MM.1S (cell line): ENCODE measurements at regions not wholly inside any gene's neighbourhood (a gene's known extent, or its start where the extent isn't known, plus 50 kb on each side); places are given as distances from the start of the nearest gene placed in this dataset.

ENCODE experiments used
- CTCF ChIP-seq: fragments of 300-600 bp; sonication (generic); IDR thresholded peaks from 2 replicates; pipeline ENCODE4 v1.5.1; 2016; ENCODE audit warnings: antibody characterized with exemption, low read length, mixed read lengths
- EZH2 ChIP-seq: fragments of 300-600 bp; sonication (generic); optimal IDR thresholded peaks from 2 replicates; pipeline ENCODE3; 2017; ENCODE audit warnings: low read depth, mild to moderate bottlenecking, antibody characterized with exemption, low read length, mixed read lengths

- no peak for TF ChIP-seq CTCF
- no peak for TF ChIP-seq EZH2
Observed at GRCh38 chr1:60751306-60751705, 331.1 kb upstream of the NFIA start.
